ENCODE measurements at regions not wholly inside any gene's neighbourhood (a gene's known extent, or its start where the extent isn't known, plus 50 kb on each side); places are given as distances from the start of the nearest gene placed in this dataset.

- BruUV-seq (replicated peaks): no TSS peak
- no peak overlapping the region for H3K4me2 ChIP-seq (ENCODE audit: low read length)
- H3K79me2 ChIP-seq (ENCODE audit: insufficient read depth, low read depth, low read length): no peaks in the 10 kb centered on the region
- ChIA-PET POLR2A (no interaction called here), CTCF (ENCODE audit: unreplicated experiment) (no interaction called here)
- no peak for TF ChIP-seq CTCF (conservative IDR thresholded peaks at IDR 0.05; ENCODE audit: low read length)
- TF ChIP-seq EZH2phosphoT487 (IDR thresholded peaks at IDR 0.05; ENCODE audit: borderline replicate concordance, low read depth, low read length): no peak
- no peak for DNase-seq (ENCODE audit: low spot score)
- H3K4me3 ChIP-seq (ENCODE audit: low read depth, low read length, poor library complexity, severe bottlenecking): no peak overlapping the region
- no peaks in the 10 kb centered on the region for H3K4me1 ChIP-seq (ENCODE audit: insufficient read depth, low read length, poor library complexity, severe bottlenecking)
- no peak overlapping the region for H2AFZ ChIP-seq (ENCODE audit: low read length)
- intact Hi-C loops (cut with micrococcal nuclease; ENCODE audit: unreplicated experiment): no loop called here
- no peaks in the 10 kb centered on the region for H4K20me1 ChIP-seq (ENCODE audit: insufficient read depth, low read length)
- H3K27ac ChIP-seq (ENCODE audit: low read depth, low read length, poor library complexity, severe bottlenecking): no peak overlapping the region
- no peaks in the 10 kb centered on the region for H3K36me3 ChIP-seq (ENCODE audit: insufficient read depth, low read length)
- no peaks in the 10 kb centered on the region for H3K9me3 ChIP-seq (ENCODE audit: low read length)
- no peaks in the 10 kb centered on the region for H3K9me2 ChIP-seq (ENCODE audit: insufficient read depth, low read length)
Measured at GRCh38 chr5:167766957-167767356, 524.5 kb upstream of the WWC1 start.

- H4K20me1 ChIP-seq (ENCODE audit: insufficient read depth, low read length): no peaks in the 10 kb centered on the region
- POLR2A ChIA-PET: interaction anchor here (0.6 to 0.8 kb wide), 2 partner anchors 31 to 461 kb away, joined by 3 read pairs; no protein-coding TSS in a partner anchor
- H3K4me1 ChIP-seq (ENCODE audit: insufficient read depth, low read length, poor library complexity, severe bottlenecking): no peaks in the 10 kb centered on the region
- no peaks in the 10 kb centered on the region for H3K79me2 ChIP-seq (ENCODE audit: insufficient read depth, low read depth, low read length)
- no peaks in the 10 kb centered on the region for H3K36me3 ChIP-seq (ENCODE audit: insufficient read depth, low read length)
- H3K4me2 ChIP-seq (ENCODE audit: low read length): no peak overlapping the region
- H3K27ac ChIP-seq (ENCODE audit: low read depth, low read length, poor library complexity, severe bottlenecking): no peak overlapping the region
- H3K9me3 ChIP-seq (ENCODE audit: low read length): no peaks in the 10 kb centered on the region
- no peak overlapping the region for H2AFZ ChIP-seq (ENCODE audit: low read length)
- DNase-seq (ENCODE audit: low spot score): no peak
- H3K4me3 ChIP-seq (ENCODE audit: low read depth, low read length, poor library complexity, severe bottlenecking): no peak overlapping the region
- CTCF ChIA-PET (ENCODE audit: unreplicated experiment): no interaction called here
- BruUV-seq (replicated peaks): no TSS peak
- TF ChIP-seq EZH2phosphoT487 (IDR thresholded peaks at IDR 0.05; ENCODE audit: borderline replicate concordance, low read depth, low read length) (no peak), CTCF (conservative IDR thresholded peaks at IDR 0.05; ENCODE audit: low read length) (no peak)
- H3K9me2 ChIP-seq (ENCODE audit: insufficient read depth, low read length): no peaks in the 10 kb centered on the region
- intact Hi-C loops (cut with micrococcal nuclease; ENCODE audit: unreplicated experiment): no loop called here
Measured at GRCh38 chr5:167767795-167768194, 523.6 kb upstream of the WWC1 start.

GRCh38 chr5:167769846-167770413, 521.5 kb upstream of the WWC1 start:
- no peaks in the 10 kb centered on the region for H3K9me2 ChIP-seq (ENCODE audit: insufficient read depth, low read length)
- intact Hi-C loops (cut with micrococcal nuclease; ENCODE audit: unreplicated experiment): no loop called here
- no peaks in the 10 kb centered on the region for H3K36me3 ChIP-seq (ENCODE audit: insufficient read depth, low read length)
- no peak overlapping the region for H3K4me3 ChIP-seq (ENCODE audit: low read depth, low read length, poor library complexity, severe bottlenecking)
- no peaks in the 10 kb centered on the region for H4K20me1 ChIP-seq (ENCODE audit: insufficient read depth, low read length)
- DNase-seq (ENCODE audit: low spot score): no peak
- CTCF ChIA-PET (ENCODE audit: unreplicated experiment): no interaction called here
- H3K4me2 ChIP-seq (ENCODE audit: low read length): no peak overlapping the region
- no TSS peak for BruUV-seq (replicated peaks)
- TF ChIP-seq EZH2phosphoT487 (IDR thresholded peaks at IDR 0.05; ENCODE audit: borderline replicate concordance, low read depth, low read length) (no peak), CTCF (conservative IDR thresholded peaks at IDR 0.05; ENCODE audit: low read length) (no peak)
- H3K27ac ChIP-seq (ENCODE audit: low read depth, low read length, poor library complexity, severe bottlenecking): no peak overlapping the region
- no peaks in the 10 kb centered on the region for H3K9me3 ChIP-seq (ENCODE audit: low read length)
- POLR2A ChIA-PET: no interaction called here
- H3K79me2 ChIP-seq (ENCODE audit: insufficient read depth, low read depth, low read length): no peaks in the 10 kb centered on the region
- no peaks in the 10 kb centered on the region for H3K4me1 ChIP-seq (ENCODE audit: insufficient read depth, low read length, poor library complexity, severe bottlenecking)
- no peak overlapping the region for H2AFZ ChIP-seq (ENCODE audit: low read length)
